ENCODE measurements at regions not wholly inside any gene's neighbourhood (a gene's known extent, or its start where the extent isn't known, plus 50 kb on each side); places are given as distances from the start of the nearest gene placed in this dataset.

- no peak for TF ChIP-seq EZH2 (IDR thresholded peaks at IDR 0.05; ENCODE audit: low read depth, unreplicated experiment)
- no peak for TF ChIP-seq ZNF331 (CRISPR knock-in tag; IDR thresholded peaks at IDR 0.05; ENCODE audit: low read depth)
- TF ChIP-seq POLR2AphosphoS5 (IDR thresholded peaks at IDR 0.05; ENCODE audit: low read depth) = no peak
- no peak for TF ChIP-seq REST (IDR thresholded peaks at IDR 0.05; ENCODE audit: unreplicated experiment)
- no peak for TF ChIP-seq STAT1 (IDR thresholded peaks at IDR 0.05; ENCODE audit: unreplicated experiment)
Observed at GRCh38 chr3:107128946-107129345, 248.3 kb upstream of the CCDC54 start (continued).

- H3K27me3 Mint-ChIP-seq (ENCODE audit: insufficient read depth, low read depth, poor library complexity) = no peaks in the 10 kb centered on the region
- no peaks in the 10 kb centered on the region for H3K36me3 ChIP-seq (ENCODE audit: insufficient read depth)
- peaks cover 4% of the 10 kb centered on the region; the same call in 2 of the 3 replicates for H3K9me3 Mint-ChIP-seq
- no peak for TF ChIP-seq NANOG (IDR thresholded peaks at IDR 0.05; ENCODE audit: borderline replicate concordance)
- no peak for TF ChIP-seq STAT1 (IDR thresholded peaks at IDR 0.05; ENCODE audit: unreplicated experiment)
- TF ChIP-seq CREB1 (CRISPR knock-in tag; IDR thresholded peaks at IDR 0.05; ENCODE audit: low read depth) = no peak
- TF ChIP-seq POLR2AphosphoS5 (IDR thresholded peaks at IDR 0.05; ENCODE audit: low read depth) = no peak
- TF ChIP-seq EZH2 (IDR thresholded peaks at IDR 0.05; ENCODE audit: low read depth, unreplicated experiment) = no peak
- TF ChIP-seq, protein P1, sequence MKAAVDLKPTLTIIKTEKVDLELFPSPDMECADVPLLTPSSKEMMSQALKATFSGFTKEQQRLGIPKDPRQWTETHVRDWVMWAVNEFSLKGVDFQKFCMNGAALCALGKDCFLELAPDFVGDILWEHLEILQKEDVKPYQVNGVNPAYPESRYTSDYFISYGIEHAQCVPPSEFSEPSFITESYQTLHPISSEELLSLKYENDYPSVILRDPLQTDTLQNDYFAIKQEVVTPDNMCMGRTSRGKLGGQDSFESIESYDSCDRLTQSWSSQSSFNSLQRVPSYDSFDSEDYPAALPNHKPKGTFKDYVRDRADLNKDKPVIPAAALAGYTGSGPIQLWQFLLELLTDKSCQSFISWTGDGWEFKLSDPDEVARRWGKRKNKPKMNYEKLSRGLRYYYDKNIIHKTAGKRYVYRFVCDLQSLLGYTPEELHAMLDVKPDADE (IDR thresholded peaks at IDR 0.05) = no peak
- TF ChIP-seq ZNF331 (CRISPR knock-in tag; IDR thresholded peaks at IDR 0.05; ENCODE audit: low read depth) = no peak
- TF ChIP-seq JUNB (IDR thresholded peaks at IDR 0.05; ENCODE audit: unreplicated experiment) = no peak
- no peak for TF ChIP-seq REST (IDR thresholded peaks at IDR 0.05; ENCODE audit: unreplicated experiment)
- TF ChIP-seq, protein P2, sequence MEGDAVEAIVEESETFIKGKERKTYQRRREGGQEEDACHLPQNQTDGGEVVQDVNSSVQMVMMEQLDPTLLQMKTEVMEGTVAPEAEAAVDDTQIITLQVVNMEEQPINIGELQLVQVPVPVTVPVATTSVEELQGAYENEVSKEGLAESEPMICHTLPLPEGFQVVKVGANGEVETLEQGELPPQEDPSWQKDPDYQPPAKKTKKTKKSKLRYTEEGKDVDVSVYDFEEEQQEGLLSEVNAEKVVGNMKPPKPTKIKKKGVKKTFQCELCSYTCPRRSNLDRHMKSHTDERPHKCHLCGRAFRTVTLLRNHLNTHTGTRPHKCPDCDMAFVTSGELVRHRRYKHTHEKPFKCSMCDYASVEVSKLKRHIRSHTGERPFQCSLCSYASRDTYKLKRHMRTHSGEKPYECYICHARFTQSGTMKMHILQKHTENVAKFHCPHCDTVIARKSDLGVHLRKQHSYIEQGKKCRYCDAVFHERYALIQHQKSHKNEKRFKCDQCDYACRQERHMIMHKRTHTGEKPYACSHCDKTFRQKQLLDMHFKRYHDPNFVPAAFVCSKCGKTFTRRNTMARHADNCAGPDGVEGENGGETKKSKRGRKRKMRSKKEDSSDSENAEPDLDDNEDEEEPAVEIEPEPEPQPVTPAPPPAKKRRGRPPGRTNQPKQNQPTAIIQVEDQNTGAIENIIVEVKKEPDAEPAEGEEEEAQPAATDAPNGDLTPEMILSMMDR (conservative IDR thresholded peaks at IDR 0.05; ENCODE audit: low read depth in 2 of 2) = no peak
- TF ChIP-seq EZH2phosphoT487 (IDR thresholded peaks at IDR 0.05; ENCODE audit: unreplicated experiment) = no peak
- no peaks in the 10 kb centered on the region for H3K4me1 Mint-ChIP-seq
- no peak overlapping the region for H3K27ac ChIP-seq (ENCODE audit: low read depth)
- no peaks in the 10 kb centered on the region for H3K27me3 ChIP-seq (ENCODE audit: insufficient read depth)
- H3F3A ChIP-seq (replicated peaks; ENCODE audit: low read depth) = no peaks in the 10 kb centered on the region
- H3K4me2 ChIP-seq = no peak overlapping the region
- ATAC-seq (no peak), DNase-seq (ENCODE audit: low spot score) (no peak)
- no peaks in the 10 kb centered on the region; the same call in 1 of the 3 replicates for H3K36me3 Mint-ChIP-seq (ENCODE audit: low read depth)
- H3K4me3 Mint-ChIP-seq = no peak overlapping the region
- no peak overlapping the region for H3K4me3 ChIP-seq
- H3K4me1 ChIP-seq (ENCODE audit: insufficient read depth) = no peaks in the 10 kb centered on the region; the same call in 1 of the 2 replicates
- no peak overlapping the region for H2AFZ ChIP-seq
- H3K79me2 ChIP-seq (replicated peaks; ENCODE audit: insufficient read depth) = no peaks in the 10 kb centered on the region
- H3K27ac Mint-ChIP-seq = no peak overlapping the region; the same call in 1 of the 2 replicates
- H4K20me1 ChIP-seq (replicated peaks; ENCODE audit: insufficient read depth) = no peaks in the 10 kb centered on the region
- H3K9me2 ChIP-seq (ENCODE audit: insufficient read depth) = 0 out of 2 replicates have a peak, but pooled peaks cover 4% of the 10 kb centered on the region
Observed at GRCh38 chr3:107130089-107130700, 247.0 kb upstream of the CCDC54 start.

All from GM23338 (cell line).